ENCODE measurements at regions not wholly inside any gene's neighbourhood (a gene's known extent, or its start where the extent isn't known, plus 50 kb on each side); places are given as distances from the start of the nearest gene placed in this dataset.
"Not testable (repeated sequence)": the region's sequence is repeated elsewhere in the genome, so short reads cannot be mapped to it uniquely, and the experiment has no call there.

- H3K79me2 ChIP-seq (ENCODE audit: control insufficient read depth in 1 of 2, insufficient read depth in 2 of 2, low read length in 2 of 2); H2AK5ac ChIP-seq (ENCODE audit: low read depth, low read length); H3K4me2 ChIP-seq (ENCODE audit: insufficient read depth in 1 of 2, low read depth in 2 of 2, low read length in 2 of 2); H2BK15ac ChIP-seq (ENCODE audit: low read length); H2AFZ ChIP-seq (ENCODE audit: low read length); DNase-seq (ENCODE audit: low read depth in 1 of 2, low spot score in 2 of 2); H3K23me2 ChIP-seq (ENCODE audit: low read depth, low read length); H3K23ac ChIP-seq (ENCODE audit: insufficient read length); H3K27ac ChIP-seq (ENCODE audit: low read depth, low read length); CTCF ChIA-PET (ENCODE audit: partially characterized antibody); H2BK20ac ChIP-seq (ENCODE audit: low read length); H2BK12ac ChIP-seq (ENCODE audit: low read depth, low read length); H3K9ac ChIP-seq (replicated peaks in 1 of 4; ENCODE audit: extremely low read depth in 1 of 4, low read depth in 3 of 4, low read length in 3 of 4); H3K9me3 ChIP-seq (ENCODE audit: insufficient read depth in 2 of 2, low read depth in 1 of 2, low read length in 1 of 2); H2BK5ac ChIP-seq (ENCODE audit: low read depth, low read length); H3K14ac ChIP-seq (ENCODE audit: insufficient read length); H3K4me1 ChIP-seq (replicated peaks in 1 of 4; ENCODE audit: control insufficient read depth in 3 of 4, insufficient read depth in 4 of 4, low read length in 3 of 4); H3K56ac ChIP-seq (replicated peaks; ENCODE audit: insufficient read length, low read depth, low read length); FAIRE-seq; H3K18ac ChIP-seq (ENCODE audit: extremely low read depth, low read length); H4K8ac ChIP-seq (ENCODE audit: extremely low read depth, insufficient read depth, low read length); H3K36me3 ChIP-seq (ENCODE audit: control insufficient read depth in 2 of 4, insufficient read depth in 4 of 4, low read length in 3 of 4); H3K79me1 ChIP-seq (ENCODE audit: low read depth, low read length); POLR2A ChIA-PET (ENCODE audit: partially characterized antibody); H3K4ac ChIP-seq (replicated peaks; ENCODE audit: insufficient read length, low read depth, low read length); H3K27me3 ChIP-seq (replicated peaks in 1 of 4; ENCODE audit: control insufficient read depth in 3 of 4, extremely low read depth in 1 of 4, insufficient read depth in 3 of 4, low read length in 3 of 4); H4K20me1 ChIP-seq (replicated peaks in 1 of 2; ENCODE audit: control insufficient read depth in 1 of 2, insufficient read depth in 2 of 2, low read length in 2 of 2); H4K5ac ChIP-seq (ENCODE audit: insufficient read length, low read depth, low read length); H3K4me3 ChIP-seq (ENCODE audit: extremely low read depth in 1 of 4, insufficient read depth in 2 of 4, low read depth in 3 of 4, low read length in 4 of 4); H4K91ac ChIP-seq (replicated peaks; ENCODE audit: insufficient read length, low read length); H2BK120ac ChIP-seq (replicated peaks; ENCODE audit: low read depth, low read length): not testable (repeated sequence)
- WGBS, 2 experiments (ENCODE audit: extremely low coverage in 1 of 2, insufficient coverage in 1 of 2, insufficient read length in 1 of 2, insufficient replicate concordance in 2 of 2, low coverage in 1 of 2, low lambda C conversion rate in 2 of 2, missing lambda C conversion rate in 1 of 2): 100% methylated on average over 2 of the region's 3 CpGs; no CpG with 5 or more reads in 1 of the 2 experiments
Observed at GRCh38 chr3:20967485-20967884, 781.5 kb upstream of the SGO1 start.
